ENCODE measurements at regions not wholly inside any gene's neighbourhood (a gene's known extent, or its start where the extent isn't known, plus 50 kb on each side); places are given as distances from the start of the nearest gene placed in this dataset.

DNA sequence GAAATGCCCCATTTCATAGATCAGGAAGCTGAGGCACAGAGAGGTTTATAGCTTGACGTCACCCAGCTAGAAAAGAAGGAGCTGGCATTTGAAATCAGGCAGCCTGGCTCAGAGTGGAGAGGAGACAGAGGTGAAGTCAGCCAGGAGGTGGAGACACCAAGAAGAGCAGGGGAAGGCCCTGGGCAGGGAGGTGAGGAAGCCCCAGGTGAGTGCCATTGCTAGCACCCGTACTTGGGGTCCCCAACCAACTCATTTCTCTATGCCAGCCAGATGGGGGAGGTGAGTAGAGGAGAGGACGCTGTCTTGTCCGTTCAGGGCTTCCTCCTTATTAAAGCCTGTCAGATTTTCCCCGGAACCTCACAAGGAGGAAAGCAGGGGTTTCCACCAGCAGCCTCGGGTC, 149.6 kb upstream of the TLE3 start:
- TF ChIP-seq CEBPB (IDR thresholded peaks at IDR 0.05; ENCODE audit: low read depth, low read length) = no peak
- TF ChIP-seq, protein P1, sequence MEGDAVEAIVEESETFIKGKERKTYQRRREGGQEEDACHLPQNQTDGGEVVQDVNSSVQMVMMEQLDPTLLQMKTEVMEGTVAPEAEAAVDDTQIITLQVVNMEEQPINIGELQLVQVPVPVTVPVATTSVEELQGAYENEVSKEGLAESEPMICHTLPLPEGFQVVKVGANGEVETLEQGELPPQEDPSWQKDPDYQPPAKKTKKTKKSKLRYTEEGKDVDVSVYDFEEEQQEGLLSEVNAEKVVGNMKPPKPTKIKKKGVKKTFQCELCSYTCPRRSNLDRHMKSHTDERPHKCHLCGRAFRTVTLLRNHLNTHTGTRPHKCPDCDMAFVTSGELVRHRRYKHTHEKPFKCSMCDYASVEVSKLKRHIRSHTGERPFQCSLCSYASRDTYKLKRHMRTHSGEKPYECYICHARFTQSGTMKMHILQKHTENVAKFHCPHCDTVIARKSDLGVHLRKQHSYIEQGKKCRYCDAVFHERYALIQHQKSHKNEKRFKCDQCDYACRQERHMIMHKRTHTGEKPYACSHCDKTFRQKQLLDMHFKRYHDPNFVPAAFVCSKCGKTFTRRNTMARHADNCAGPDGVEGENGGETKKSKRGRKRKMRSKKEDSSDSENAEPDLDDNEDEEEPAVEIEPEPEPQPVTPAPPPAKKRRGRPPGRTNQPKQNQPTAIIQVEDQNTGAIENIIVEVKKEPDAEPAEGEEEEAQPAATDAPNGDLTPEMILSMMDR (conservative IDR thresholded peaks at IDR 0.05; ENCODE audit: low read depth, low read length) = no peak
- TF ChIP-seq RCOR1 (IDR thresholded peaks at IDR 0.05; ENCODE audit: insufficient replicate concordance, low read length) = no peak
- TF ChIP-seq SMC3 (IDR thresholded peaks at IDR 0.05; ENCODE audit: low read depth, low read length) = no peak
- TF ChIP-seq POLR2A (IDR thresholded peaks at IDR 0.05; ENCODE audit: low read depth, low read length) = no peak
- no peak for TF ChIP-seq RAD21 (IDR thresholded peaks at IDR 0.05; ENCODE audit: low read length)
- TF ChIP-seq MAFK (IDR thresholded peaks at IDR 0.05; ENCODE audit: low read depth, low read length) = no peak
- no peak for TF ChIP-seq RFX5 (IDR thresholded peaks at IDR 0.05; ENCODE audit: low read depth, low read length)
- TF ChIP-seq CHD1 (IDR thresholded peaks at IDR 0.05; ENCODE audit: low read depth, low read length) = no peak
- TF ChIP-seq, protein P2, sequence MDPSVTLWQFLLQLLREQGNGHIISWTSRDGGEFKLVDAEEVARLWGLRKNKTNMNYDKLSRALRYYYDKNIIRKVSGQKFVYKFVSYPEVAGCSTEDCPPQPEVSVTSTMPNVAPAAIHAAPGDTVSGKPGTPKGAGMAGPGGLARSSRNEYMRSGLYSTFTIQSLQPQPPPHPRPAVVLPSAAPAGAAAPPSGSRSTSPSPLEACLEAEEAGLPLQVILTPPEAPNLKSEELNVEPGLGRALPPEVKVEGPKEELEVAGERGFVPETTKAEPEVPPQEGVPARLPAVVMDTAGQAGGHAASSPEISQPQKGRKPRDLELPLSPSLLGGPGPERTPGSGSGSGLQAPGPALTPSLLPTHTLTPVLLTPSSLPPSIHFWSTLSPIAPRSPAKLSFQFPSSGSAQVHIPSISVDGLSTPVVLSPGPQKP (IDR thresholded peaks at IDR 0.05; ENCODE audit: borderline replicate concordance, low read depth, low read length) = no peak
- TF ChIP-seq, protein P3, sequence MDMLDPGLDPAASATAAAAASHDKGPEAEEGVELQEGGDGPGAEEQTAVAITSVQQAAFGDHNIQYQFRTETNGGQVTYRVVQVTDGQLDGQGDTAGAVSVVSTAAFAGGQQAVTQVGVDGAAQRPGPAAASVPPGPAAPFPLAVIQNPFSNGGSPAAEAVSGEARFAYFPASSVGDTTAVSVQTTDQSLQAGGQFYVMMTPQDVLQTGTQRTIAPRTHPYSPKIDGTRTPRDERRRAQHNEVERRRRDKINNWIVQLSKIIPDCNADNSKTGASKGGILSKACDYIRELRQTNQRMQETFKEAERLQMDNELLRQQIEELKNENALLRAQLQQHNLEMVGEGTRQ (IDR thresholded peaks at IDR 0.05; ENCODE audit: low read depth, low read length) = no peak
- no peak for TF ChIP-seq NFE2L2 (IDR thresholded peaks at IDR 0.05; ENCODE audit: low read depth, low read length)
